Adipocyte (in vitro differentiated cells): ENCODE measurements at regions not wholly inside any gene's neighbourhood (a gene's known extent, or its start where the extent isn't known, plus 50 kb on each side); places are given as distances from the start of the nearest gene placed in this dataset.

Experiments
- DNase-seq: peaks from one replicate; pipeline ENCODE4 v3.0.0-alpha.2; 2015; ENCODE audit warnings: low read depth
- H3K27me3 ChIP-seq: replicated peaks from 2 replicates; pipeline ENCODE4 v1.7.0; 2013; ENCODE audit warnings: mild to moderate bottlenecking, low read length, moderate library complexity; ENCODE audit not compliant: control insufficient read depth, insufficient read depth
- H3K36me3 ChIP-seq: 2 replicates; pipeline ENCODE4 v1.7.0; 2013; ENCODE audit warnings: low read length, mild to moderate bottlenecking, moderate library complexity; ENCODE audit not compliant: control insufficient read depth, insufficient read depth, severe bottlenecking
- H3K4me1 ChIP-seq: 2 replicates; pipeline ENCODE4 v1.7.0; 2013; ENCODE audit warnings: mild to moderate bottlenecking, low read length, moderate library complexity; ENCODE audit not compliant: control insufficient read depth, insufficient read depth
- H3K4me3 ChIP-seq: 2 replicates; pipeline ENCODE4 v1.7.0; 2013; ENCODE audit warnings: mild to moderate bottlenecking, low read length, moderate library complexity
- H3K9ac ChIP-seq: 2 replicates; pipeline ENCODE4 v1.7.0; 2013; ENCODE audit warnings: mild to moderate bottlenecking, low read length, moderate library complexity
- H3K9me3 ChIP-seq: 2 replicates; pipeline ENCODE4 v1.7.0; 2013; ENCODE audit warnings: mild to moderate bottlenecking, low read length, moderate library complexity; ENCODE audit not compliant: control insufficient read depth

- Histone ChIP-seq H3K27me3 (no peaks in the 10 kb centered on the region), H3K9me3 (peaks cover under 1% of the 10 kb centered on the region), H3K4me3 (no peak overlapping the region), H3K9ac (no peak overlapping the region), H3K4me1 (no peaks in the 10 kb centered on the region), H3K36me3 (no peaks in the 10 kb centered on the region)
- DNase-seq: no peak
Observed at GRCh38 chr4:45985038-45985437, 138.8 kb downstream of the GABRG1 start.

GRCh38 chr4:45971108-45971507 is 152.7 kb downstream of the GABRG1 start:
- no peak overlapping the region for H3K4me3 ChIP-seq
- H3K4me1 ChIP-seq: no peaks in the 10 kb centered on the region
- DNase-seq: no peak
- no peak overlapping the region for H3K9ac ChIP-seq
- no peaks in the 10 kb centered on the region for H3K27me3 ChIP-seq
- no peaks in the 10 kb centered on the region for H3K36me3 ChIP-seq
- peaks cover 36% of the 10 kb centered on the region for H3K9me3 ChIP-seq

DNA sequence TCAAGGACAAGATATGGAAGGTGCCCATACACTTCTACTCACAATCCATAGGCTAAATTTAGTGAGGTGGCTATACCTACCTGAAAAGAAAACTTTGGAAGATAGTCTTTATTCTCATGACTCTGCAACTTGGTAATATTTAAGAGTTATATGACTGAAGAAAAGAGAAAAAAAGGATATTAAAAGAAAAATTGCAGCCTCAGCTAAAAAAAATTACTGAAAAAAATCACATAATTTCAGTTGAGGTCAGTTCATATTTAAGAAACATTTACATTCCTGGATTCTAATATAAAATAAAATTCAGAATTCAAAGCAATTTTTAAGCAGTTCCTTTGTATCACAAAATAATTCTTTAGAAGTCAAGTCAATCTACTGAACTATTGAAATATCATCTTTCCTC is 166.5 kb downstream of the GABRG1 start:
- no peak for DNase-seq
- no peak overlapping the region for H3K4me3 ChIP-seq
- H3K27me3 ChIP-seq: no peaks in the 10 kb centered on the region
- no peaks in the 10 kb centered on the region for H3K4me1 ChIP-seq
- H3K36me3 ChIP-seq: no peaks in the 10 kb centered on the region
- H3K9me3 ChIP-seq: no peaks in the 10 kb centered on the region
- no peak overlapping the region for H3K9ac ChIP-seq

- H3K4me1 ChIP-seq: no peaks in the 10 kb centered on the region
- H3K4me3 ChIP-seq: no peak overlapping the region
- no peaks in the 10 kb centered on the region for H3K9me3 ChIP-seq
- H3K36me3 ChIP-seq: no peaks in the 10 kb centered on the region
- no peaks in the 10 kb centered on the region for H3K27me3 ChIP-seq
- no peak for DNase-seq
- H3K9ac ChIP-seq: no peak overlapping the region
Observed at GRCh38 chr4:45954276-45954675, 169.6 kb downstream of the GABRG1 start.

GRCh38 chr4:45951153-45951552 is 172.7 kb downstream of the GABRG1 start:
- Histone ChIP-seq H3K4me3 (no peak overlapping the region), H3K36me3 (no peaks in the 10 kb centered on the region), H3K9ac (no peak overlapping the region), H3K27me3 (no peaks in the 10 kb centered on the region), H3K4me1 (no peaks in the 10 kb centered on the region), H3K9me3 (no peaks in the 10 kb centered on the region)
- no peak for DNase-seq

GRCh38 chr4:45946699-45947098 is 177.2 kb downstream of the GABRG1 start:
- H3K27me3 ChIP-seq: no peaks in the 10 kb centered on the region
- no peaks in the 10 kb centered on the region for H3K9me3 ChIP-seq
- H3K36me3 ChIP-seq: no peaks in the 10 kb centered on the region
- H3K9ac ChIP-seq: no peak overlapping the region
- no peak overlapping the region for H3K4me3 ChIP-seq
- no peak for DNase-seq
- no peaks in the 10 kb centered on the region for H3K4me1 ChIP-seq

- H3K4me3 ChIP-seq: no peak overlapping the region
- H3K9me3 ChIP-seq: no peaks in the 10 kb centered on the region
- DNase-seq: no peak
- no peaks in the 10 kb centered on the region for H3K27me3 ChIP-seq
- H3K36me3 ChIP-seq: no peaks in the 10 kb centered on the region
- H3K4me1 ChIP-seq: no peaks in the 10 kb centered on the region
- no peak overlapping the region for H3K9ac ChIP-seq
Observed at GRCh38 chr4:45944000-45944399, 179.9 kb downstream of the GABRG1 start.

DNA sequence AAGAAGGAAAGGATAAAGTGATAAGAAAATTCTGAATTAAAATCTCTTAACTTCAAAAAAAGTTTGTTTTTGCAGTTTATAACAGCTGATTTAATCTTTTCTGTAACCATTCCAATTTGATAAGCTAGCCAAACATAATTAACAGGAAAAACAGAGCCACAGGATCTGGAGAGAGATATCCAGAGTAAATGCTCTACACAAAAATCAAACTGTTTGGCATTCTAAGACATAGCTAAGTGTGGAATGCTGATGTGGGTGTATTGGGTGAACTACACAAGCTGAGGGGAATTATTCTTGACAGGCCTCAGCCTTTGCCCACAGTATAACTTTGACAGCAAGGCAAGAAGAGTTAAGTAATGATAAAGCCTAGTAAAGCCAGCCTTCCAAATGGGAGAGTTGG is 184.8 kb downstream of the GABRG1 start:
- Histone ChIP-seq H3K4me1 (no peaks in the 10 kb centered on the region), H3K9me3 (no peaks in the 10 kb centered on the region), H3K27me3 (no peaks in the 10 kb centered on the region), H3K36me3 (no peaks in the 10 kb centered on the region), H3K4me3 (no peak overlapping the region), H3K9ac (no peak overlapping the region)
- no peak for DNase-seq

GRCh38 chr4:45931154-45931553 is 192.7 kb downstream of the GABRG1 start:
- Histone ChIP-seq H3K4me1 (no peaks in the 10 kb centered on the region), H3K36me3 (no peaks in the 10 kb centered on the region), H3K9me3 (no peaks in the 10 kb centered on the region), H3K9ac (no peak overlapping the region), H3K27me3 (no peaks in the 10 kb centered on the region), H3K4me3 (no peak overlapping the region)
- no peak for DNase-seq

DNA sequence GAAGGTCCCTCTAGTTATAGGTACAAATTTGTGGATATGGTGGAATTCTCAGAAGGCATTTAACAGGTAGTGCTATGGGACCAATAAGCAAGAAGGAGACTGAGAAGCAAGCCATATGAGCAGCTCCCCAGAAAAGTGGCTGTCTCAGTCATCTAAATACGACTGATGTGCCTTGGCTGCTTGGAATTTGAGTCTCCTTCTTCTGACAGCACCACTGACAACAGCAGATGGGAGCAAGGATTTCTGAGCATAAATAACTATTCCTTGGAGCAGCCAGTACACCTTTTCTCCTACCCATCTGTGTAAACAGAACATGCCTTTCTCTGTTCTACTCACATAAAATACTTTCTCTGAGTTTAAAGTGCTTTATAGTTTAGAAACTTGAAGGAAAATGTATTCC is 196.2 kb downstream of the GABRG1 start:
- Histone ChIP-seq H3K9me3 (no peaks in the 10 kb centered on the region), H3K4me3 (no peak overlapping the region), H3K27me3 (no peaks in the 10 kb centered on the region), H3K4me1 (no peaks in the 10 kb centered on the region), H3K9ac (no peak overlapping the region), H3K36me3 (no peaks in the 10 kb centered on the region)
- DNase-seq: no peak

DNA sequence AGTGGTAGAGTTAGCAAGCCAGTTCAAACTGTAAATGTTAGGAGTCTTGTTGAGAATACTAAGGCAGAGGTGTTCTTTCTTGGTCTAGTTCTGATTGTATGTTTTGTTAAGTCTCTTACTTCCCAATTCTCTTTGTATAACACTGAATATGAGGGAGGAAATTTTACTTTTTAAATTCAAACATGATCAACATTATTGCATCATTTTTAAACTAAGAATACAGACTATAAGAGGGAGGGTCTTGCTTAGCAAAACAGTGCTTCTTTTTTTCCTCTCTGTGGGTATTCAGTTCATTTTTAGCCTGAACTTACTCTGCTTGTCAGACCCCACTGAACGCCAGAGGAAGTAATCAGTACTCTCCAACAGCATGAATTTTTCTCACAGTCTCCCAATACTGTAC is 198.0 kb downstream of the GABRG1 start:
- Histone ChIP-seq H3K9me3 (no peaks in the 10 kb centered on the region), H3K4me1 (no peaks in the 10 kb centered on the region), H3K36me3 (no peaks in the 10 kb centered on the region), H3K27me3 (no peaks in the 10 kb centered on the region), H3K9ac (no peak overlapping the region), H3K4me3 (no peak overlapping the region)
- DNase-seq: no peak

GRCh38 chr4:45920861-45921260 is 203.0 kb downstream of the GABRG1 start:
- no peak overlapping the region for H3K9ac ChIP-seq
- H3K4me1 ChIP-seq: no peaks in the 10 kb centered on the region
- DNase-seq: no peak
- H3K36me3 ChIP-seq: no peaks in the 10 kb centered on the region
- no peaks in the 10 kb centered on the region for H3K9me3 ChIP-seq
- H3K27me3 ChIP-seq: no peaks in the 10 kb centered on the region
- no peak overlapping the region for H3K4me3 ChIP-seq
